GM12875 (cell line): ENCODE measurements at regions not wholly inside any gene's neighbourhood (a gene's known extent, or its start where the extent isn't known, plus 50 kb on each side); places are given as distances from the start of the nearest gene placed in this dataset.
"Not testable (repeated sequence)": the region's sequence is repeated elsewhere in the genome, so short reads cannot be mapped to it uniquely, and the experiment has no call there.

Experiments used
- H3K4me3 ChIP-seq: one replicate; pipeline ENCODE4 v1.5.1; 2011; ENCODE audit warnings: low read depth, low read length, control low read depth
- CTCF ChIP-seq: IDR thresholded peaks from 2 replicates; pipeline ENCODE4 v1.5.1; 2011; ENCODE audit warnings: low read depth, mild to moderate bottlenecking, control low read depth, inconsistent platforms, low read length, moderate library complexity, borderline replicate concordance; ENCODE audit not compliant: insufficient read depth

DNA sequence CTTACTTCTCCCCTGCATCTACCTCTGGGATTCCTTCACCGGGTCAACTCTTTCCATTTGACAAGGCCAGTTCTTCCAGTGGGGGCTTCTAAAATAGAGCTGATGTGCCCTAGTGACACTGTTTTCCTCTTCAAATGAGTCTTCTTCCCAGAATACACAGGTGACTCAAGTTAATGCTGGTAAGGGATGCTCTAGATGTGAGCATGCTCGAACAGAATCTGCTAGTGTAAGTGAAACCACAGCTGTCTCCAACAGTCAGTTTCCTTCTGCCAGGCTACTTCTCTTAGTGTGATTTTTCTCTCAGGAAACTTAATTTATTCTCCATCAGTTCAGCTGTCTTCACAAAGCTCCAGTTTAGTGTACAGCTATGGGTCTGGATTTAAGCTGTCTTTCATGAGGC lies 194.9 kb upstream of the C1orf87 start:
- H3K4me3 ChIP-seq: no peak overlapping the region
- no peak for TF ChIP-seq CTCF

DNA sequence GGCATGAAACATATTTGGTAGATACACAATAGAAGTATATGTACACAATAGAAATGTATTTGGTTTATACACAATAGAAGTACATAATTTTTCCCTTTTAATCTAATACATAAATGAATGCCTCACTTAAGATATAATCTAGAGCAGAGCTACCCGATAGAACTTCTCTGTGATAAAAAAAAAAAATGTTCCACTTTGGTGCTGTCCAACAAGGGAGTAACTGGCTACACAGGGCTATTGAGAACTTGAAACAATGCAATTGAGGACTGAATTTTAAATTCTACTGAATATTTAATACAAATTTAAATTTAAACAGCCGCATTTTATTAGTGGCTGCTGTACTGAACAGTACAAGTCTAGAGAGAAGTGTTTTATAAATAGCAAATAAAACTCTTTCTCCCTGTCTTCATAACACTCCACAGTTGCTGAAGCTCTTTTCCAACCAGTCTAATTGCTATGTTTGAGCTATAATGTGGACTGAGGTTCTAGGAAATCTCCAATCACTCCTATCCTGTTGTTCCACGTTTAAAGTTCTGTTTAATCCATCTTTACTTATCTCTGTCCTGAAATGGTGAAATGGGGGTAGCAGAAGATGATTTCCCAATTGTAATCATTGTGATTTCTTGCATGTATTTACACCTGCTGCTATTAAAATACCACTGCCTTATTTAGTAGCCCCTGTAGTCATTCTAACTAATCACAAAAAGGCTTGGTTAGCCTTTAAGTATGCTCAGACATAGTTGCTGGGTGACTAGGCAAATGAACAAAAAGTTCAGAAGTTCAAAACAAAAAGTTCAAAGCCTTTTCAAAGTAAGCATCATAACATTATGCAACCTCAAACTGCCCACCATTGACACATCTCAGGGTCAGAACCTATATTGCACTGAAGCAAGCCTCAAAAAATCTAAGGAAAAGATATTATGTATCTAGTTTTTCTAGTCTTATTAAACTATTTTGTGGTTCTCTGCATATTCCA lies 192.3 kb upstream of the C1orf87 start:
- no peak for TF ChIP-seq CTCF
- H3K4me3 ChIP-seq: no peak overlapping the region

GRCh38 chr1:60262701-60263100 lies 189.1 kb upstream of the C1orf87 start:
- H3K4me3 ChIP-seq: no peak overlapping the region
- no peak for TF ChIP-seq CTCF

- H3K4me3 ChIP-seq: no peak overlapping the region
- no peak for TF ChIP-seq CTCF
Measured at GRCh38 chr1:60257531-60257930, 184.0 kb upstream of the C1orf87 start.

GRCh38 chr1:60255565-60255964 lies 182.0 kb upstream of the C1orf87 start:
- no peak overlapping the region for H3K4me3 ChIP-seq
- no peak for TF ChIP-seq CTCF

DNA sequence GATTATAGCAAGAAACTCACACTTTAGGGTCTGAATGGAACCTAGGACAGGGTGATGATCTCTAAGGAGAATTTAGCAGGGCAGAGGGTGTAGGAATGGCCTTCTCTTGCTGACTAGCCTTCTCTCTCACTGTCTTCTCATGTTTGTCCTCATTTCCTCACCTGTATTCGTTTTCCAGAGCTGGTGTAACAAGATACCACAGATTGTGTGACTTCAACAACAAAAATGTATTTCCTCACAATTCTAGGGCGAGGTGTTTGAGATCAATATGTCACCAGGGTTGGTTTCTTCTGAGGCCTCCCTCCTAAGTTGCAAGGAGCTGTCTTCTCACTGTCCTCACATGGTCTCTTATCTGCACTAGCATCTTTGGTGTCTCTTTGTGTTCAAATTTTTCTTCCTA lies 177.9 kb upstream of the C1orf87 start:
- TF ChIP-seq CTCF: no peak
- H3K4me3 ChIP-seq: no peak overlapping the region

- not testable (repeated sequence) for H3K4me3 ChIP-seq
Measured at GRCh38 chr1:60247467-60247866, 173.9 kb upstream of the C1orf87 start.

- TF ChIP-seq CTCF: no peak
- H3K4me3 ChIP-seq: no peak overlapping the region
Measured at GRCh38 chr1:60245324-60245723, 171.8 kb upstream of the C1orf87 start.
